ENCODE measurements at regions not wholly inside any gene's neighbourhood (a gene's known extent, or its start where the extent isn't known, plus 50 kb on each side); places are given as distances from the start of the nearest gene placed in this dataset.

GRCh38 chr15:95394186-95395067 lies 936.1 kb upstream of the NR2F2 start:
- H3K9ac ChIP-seq (ENCODE audit: low read depth, low read length, poor library complexity, severe bottlenecking): no peak overlapping the region
- H2AFZ ChIP-seq (ENCODE audit: low read length): no peak overlapping the region
- H3K36me3 ChIP-seq (ENCODE audit: insufficient read depth, low read length): no peaks in the 10 kb centered on the region
- peaks cover 17% of the 10 kb centered on the region for H3K27me3 ChIP-seq (ENCODE audit: insufficient read depth, low read length, poor library complexity, severe bottlenecking)
- H4K20me1 ChIP-seq (ENCODE audit: insufficient read depth, low read length, poor library complexity, severe bottlenecking): no peaks in the 10 kb centered on the region
- H3K4me3 ChIP-seq (ENCODE audit: low read length, poor library complexity, severe bottlenecking): no peak overlapping the region
- H3K4me2 ChIP-seq (ENCODE audit: low read depth, low read length, poor library complexity, severe bottlenecking): no peak overlapping the region
- no peaks in the 10 kb centered on the region for H3K9me3 ChIP-seq (ENCODE audit: insufficient read depth, low read depth, low read length)
- no peaks in the 10 kb centered on the region for H3K9me2 ChIP-seq (replicated peaks; ENCODE audit: low read depth, low read length)
- H3K79me2 ChIP-seq (ENCODE audit: insufficient read depth, low read length): no peaks in the 10 kb centered on the region
- no peaks in the 10 kb centered on the region for H3K4me1 ChIP-seq (ENCODE audit: insufficient read depth, low read length, poor library complexity, severe bottlenecking)
- no peaks in the 10 kb centered on the region for H3F3A ChIP-seq (ENCODE audit: low read depth)
- TF ChIP-seq CTCF (conservative IDR thresholded peaks at IDR 0.05; ENCODE audit: low read length) (no peak), EZH2phosphoT487 (IDR thresholded peaks at IDR 0.05; ENCODE audit: borderline replicate concordance) (no peak)

- no peak for TF ChIP-seq EZH2phosphoT487 (IDR thresholded peaks at IDR 0.05; ENCODE audit: borderline replicate concordance)
- TF ChIP-seq CTCF (conservative IDR thresholded peaks at IDR 0.05; ENCODE audit: low read length): no peak
- no peaks in the 10 kb centered on the region for H3K36me3 ChIP-seq (ENCODE audit: insufficient read depth, low read length)
- H3K9me2 ChIP-seq (replicated peaks; ENCODE audit: low read depth, low read length): no peaks in the 10 kb centered on the region
- no peaks in the 10 kb centered on the region for H3F3A ChIP-seq (ENCODE audit: low read depth)
- H4K20me1 ChIP-seq (ENCODE audit: insufficient read depth, low read length, poor library complexity, severe bottlenecking): no peaks in the 10 kb centered on the region
- no peaks in the 10 kb centered on the region for H3K4me1 ChIP-seq (ENCODE audit: insufficient read depth, low read length, poor library complexity, severe bottlenecking)
- H3K4me2 ChIP-seq (ENCODE audit: low read depth, low read length, poor library complexity, severe bottlenecking): no peak overlapping the region
- H3K9me3 ChIP-seq (ENCODE audit: insufficient read depth, low read depth, low read length): no peaks in the 10 kb centered on the region
- H3K27me3 ChIP-seq (ENCODE audit: insufficient read depth, low read length, poor library complexity, severe bottlenecking): peaks cover 27% of the 10 kb centered on the region
- H2AFZ ChIP-seq (ENCODE audit: low read length): no peak overlapping the region
- H3K4me3 ChIP-seq (ENCODE audit: low read length, poor library complexity, severe bottlenecking): no peak overlapping the region
- no peak overlapping the region for H3K9ac ChIP-seq (ENCODE audit: low read depth, low read length, poor library complexity, severe bottlenecking)
- H3K79me2 ChIP-seq (ENCODE audit: insufficient read depth, low read length): no peaks in the 10 kb centered on the region
Observed at GRCh38 chr15:95400428-95400827, 930.1 kb upstream of the NR2F2 start.

GRCh38 chr15:95401587-95401986 lies 928.9 kb upstream of the NR2F2 start:
- Histone ChIP-seq H3K36me3 (ENCODE audit: insufficient read depth, low read length) (no peaks in the 10 kb centered on the region), H3K9ac (ENCODE audit: low read depth, low read length, poor library complexity, severe bottlenecking) (no peak overlapping the region), H3K27me3 (ENCODE audit: insufficient read depth, low read length, poor library complexity, severe bottlenecking) (peaks cover 32% of the 10 kb centered on the region)

More at GRCh38 chr15:95401587-95401986, 928.9 kb upstream of the NR2F2 start:
- TF ChIP-seq CTCF (conservative IDR thresholded peaks at IDR 0.05; ENCODE audit: low read length) (no peak), EZH2phosphoT487 (IDR thresholded peaks at IDR 0.05; ENCODE audit: borderline replicate concordance) (no peak)
- no peak overlapping the region for H3K4me2 ChIP-seq (ENCODE audit: low read depth, low read length, poor library complexity, severe bottlenecking)
- H3K9me2 ChIP-seq (replicated peaks; ENCODE audit: low read depth, low read length): no peaks in the 10 kb centered on the region
- H3K79me2 ChIP-seq (ENCODE audit: insufficient read depth, low read length): no peaks in the 10 kb centered on the region
- no peaks in the 10 kb centered on the region for H3F3A ChIP-seq (ENCODE audit: low read depth)
- H2AFZ ChIP-seq (ENCODE audit: low read length): no peak overlapping the region
- no peaks in the 10 kb centered on the region for H3K4me1 ChIP-seq (ENCODE audit: insufficient read depth, low read length, poor library complexity, severe bottlenecking)
- no peaks in the 10 kb centered on the region for H4K20me1 ChIP-seq (ENCODE audit: insufficient read depth, low read length, poor library complexity, severe bottlenecking)
- no peak overlapping the region for H3K4me3 ChIP-seq (ENCODE audit: low read length, poor library complexity, severe bottlenecking)
- no peaks in the 10 kb centered on the region for H3K9me3 ChIP-seq (ENCODE audit: insufficient read depth, low read depth, low read length)
